H9 (cell line): ENCODE measurements at regions not wholly inside any gene's neighbourhood (a gene's known extent, or its start where the extent isn't known, plus 50 kb on each side); places are given as distances from the start of the nearest gene placed in this dataset.
"Not testable (repeated sequence)": the region's sequence is repeated elsewhere in the genome, so short reads cannot be mapped to it uniquely, and the experiment has no call there.

ENCODE experiments used
- DNase-seq: peaks from one replicate; pipeline ENCODE4 v3.0.0-alpha.2; 2017
- H2AFZ ChIP-seq: one replicate; pipeline ENCODE4 v1.6.1; 2013; ENCODE audit warnings: mild to moderate bottlenecking, low read length, control low read depth, moderate library complexity
- H2AK5ac ChIP-seq: 2 replicates; pipeline ENCODE4 v1.6.1; 2013; ENCODE audit warnings: low read length, control low read depth, mixed read lengths; ENCODE audit not compliant: insufficient read length
- H2BK120ac ChIP-seq: one replicate; pipeline ENCODE4 v1.6.1; 2013; ENCODE audit warnings: low read depth, mild to moderate bottlenecking, low read length, control low read depth, inconsistent platforms; ENCODE audit not compliant: poor library complexity, severe bottlenecking
- H2BK12ac ChIP-seq: 2 replicates; pipeline ENCODE4 v1.6.1; 2013; ENCODE audit warnings: low read length, control low read depth, mixed read lengths, low read depth; ENCODE audit not compliant: insufficient read length
- H2BK15ac ChIP-seq: 2 replicates; pipeline ENCODE4 v1.6.1; 2013; ENCODE audit warnings: low read depth, low read length, control low read depth
- H2BK20ac ChIP-seq: one replicate; pipeline ENCODE4 v1.6.1; 2013; ENCODE audit warnings: low read depth, mild to moderate bottlenecking, low read length, control low read depth, inconsistent platforms; ENCODE audit not compliant: poor library complexity, severe bottlenecking
- H2BK5ac ChIP-seq: 2 replicates; pipeline ENCODE4 v1.6.1; 2013; ENCODE audit warnings: low read length, control low read depth, mixed read lengths; ENCODE audit not compliant: insufficient read length
- H3K14ac ChIP-seq: 2 replicates; pipeline ENCODE4 v1.6.1; 2013; ENCODE audit warnings: low read length, control low read depth; ENCODE audit not compliant: insufficient read depth
- H3K18ac ChIP-seq: 2 replicates; pipeline ENCODE4 v1.6.1; 2013; ENCODE audit warnings: low read depth, mild to moderate bottlenecking, mixed read lengths, low read length, control low read depth; ENCODE audit not compliant: insufficient read length
- H3K23ac ChIP-seq: 2 replicates; pipeline ENCODE4 v1.6.1; 2013; ENCODE audit warnings: low read length, control low read depth, mixed read lengths, low read depth; ENCODE audit not compliant: insufficient read length
- H3K23me2 ChIP-seq: 2 replicates; pipeline ENCODE4 v1.6.1; 2013; ENCODE audit warnings: low read depth, mild to moderate bottlenecking, mixed read lengths, low read length, control low read depth; ENCODE audit not compliant: insufficient read length, poor library complexity, severe bottlenecking
- H3K27ac ChIP-seq: 2 replicates; pipeline ENCODE4 v1.5.1; 2013; ENCODE audit warnings: low read length, control low read depth, mixed read lengths, low read depth; ENCODE audit not compliant: insufficient read length
- H3K27me3 ChIP-seq: 2 replicates; pipeline ENCODE4 v1.6.1; 2013; ENCODE audit warnings: low read length, control low read depth, inconsistent platforms; ENCODE audit not compliant: insufficient read depth
- H3K4ac ChIP-seq: 2 replicates; pipeline ENCODE4 v1.6.1; 2013; ENCODE audit warnings: low read depth, mild to moderate bottlenecking, control low read depth, inconsistent platforms, low read length, moderate library complexity
- H3K4me1 ChIP-seq: 2 replicates; pipeline ENCODE4 v1.6.1; 2013; ENCODE audit warnings: low read length, control low read depth, inconsistent platforms; ENCODE audit not compliant: insufficient read depth
- H3K4me2 ChIP-seq: 2 replicates; pipeline ENCODE4 v1.6.1; 2013; ENCODE audit warnings: low read length, control low read depth, mixed read lengths; ENCODE audit not compliant: insufficient read length, insufficient read depth
- H3K56ac ChIP-seq: 2 replicates; pipeline ENCODE4 v1.6.1; 2013; ENCODE audit warnings: low read depth, mild to moderate bottlenecking, mixed read lengths, low read length, control low read depth; ENCODE audit not compliant: insufficient read length
- H3K79me1 ChIP-seq: 2 replicates; pipeline ENCODE4 v1.6.1; 2013; ENCODE audit warnings: low read depth, mild to moderate bottlenecking, moderate library complexity, low read length, control low read depth, inconsistent platforms; ENCODE audit not compliant: insufficient read depth, poor library complexity, severe bottlenecking
- H3K79me2 ChIP-seq: 2 replicates; pipeline ENCODE4 v1.6.1; 2013; ENCODE audit warnings: low read length, control low read depth, inconsistent platforms; ENCODE audit not compliant: insufficient read depth
- H3K9ac ChIP-seq: 2 replicates; pipeline ENCODE4 v1.6.1; 2013; ENCODE audit warnings: low read length, control low read depth, mixed read lengths; ENCODE audit not compliant: insufficient read length; ENCODE audit errors: extremely low read depth
- H3K9me3 ChIP-seq: one replicate; pipeline ENCODE4 v1.6.1; 2013; ENCODE audit warnings: low read depth, low read length, inconsistent platforms; ENCODE audit not compliant: control insufficient read depth
- H3T11ph ChIP-seq: one replicate; pipeline ENCODE4 v1.6.1; 2013; ENCODE audit warnings: mild to moderate bottlenecking, low read length, control low read depth, inconsistent platforms
- H4K20me1 ChIP-seq: one replicate; pipeline ENCODE4 v1.6.1; 2013; ENCODE audit not compliant: control insufficient read depth, insufficient read length, insufficient read depth
- H4K5ac ChIP-seq: 2 replicates; pipeline ENCODE4 v1.6.1; 2013; ENCODE audit warnings: low read depth, mild to moderate bottlenecking, mixed read lengths, low read length, control low read depth; ENCODE audit not compliant: insufficient read length
- H4K8ac ChIP-seq: replicated peaks from 2 replicates; pipeline ENCODE4 v1.6.1; 2013; ENCODE audit warnings: low read length, control low read depth, mixed read lengths, low read depth; ENCODE audit not compliant: insufficient read length
- H4K91ac ChIP-seq: 2 replicates; pipeline ENCODE4 v1.6.1; 2013; ENCODE audit warnings: low read depth, mild to moderate bottlenecking, moderate library complexity, mixed read lengths, low read length, control low read depth; ENCODE audit not compliant: insufficient read length
- H3K27ac Mint-ChIP-seq, 3 experiments: 2 replicates in 2 of 3; 3 replicates in 1 of 3; pipeline ENCODE4 v1.8.0; 2020 to 2021; ENCODE audit warnings: mixed read lengths in 3 of 3, mild to moderate bottlenecking in 1 of 3, moderate library complexity in 1 of 3
- H3K27me3 Mint-ChIP-seq: 2 replicates; pipeline ENCODE4 v1.8.0; 2021; ENCODE audit warnings: low read depth, mild to moderate bottlenecking, moderate library complexity, mixed read lengths
- H3K36me3 Mint-ChIP-seq, 3 experiments: 2 replicates in 2 of 3; 3 replicates in 1 of 3; pipeline ENCODE4 v1.8.0; 2020 to 2021; ENCODE audit warnings: low read depth in 3 of 3, mixed read lengths in 3 of 3; ENCODE audit not compliant: insufficient read depth in 1 of 3
- H3K4me1 Mint-ChIP-seq, 2 experiments: 2 replicates each; pipeline ENCODE4 v1.8.0; 2020; ENCODE audit warnings: mixed read lengths in 2 of 2
- H3K4me3 Mint-ChIP-seq, 2 experiments: 2 replicates in 1 of 2; 3 replicates in 1 of 2; pipeline ENCODE4 v1.8.0; 2020 to 2021; ENCODE audit warnings: mild to moderate bottlenecking in 2 of 2, mixed read lengths in 2 of 2, moderate library complexity in 1 of 2
- H3K9me3 Mint-ChIP-seq, 2 experiments: 2 replicates in 1 of 2; 3 replicates in 1 of 2; pipeline ENCODE4 v1.8.0; 2020; ENCODE audit warnings: mild to moderate bottlenecking in 2 of 2, mixed read lengths in 2 of 2, moderate library complexity in 1 of 2
- WGBS: extraction: QIAGEN DNeasy Blood & Tissue Kit; methylation state at CpG from one replicate; pipeline ENCODE4 v1.1.7; 2013; ENCODE audit warnings: missing lambda C conversion rate, low lambda C conversion rate, mixed read lengths; ENCODE audit not compliant: insufficient read length; ENCODE audit errors: extremely low coverage; 5-methylcytosine and 5-hydroxymethylcytosine counted together

DNA sequence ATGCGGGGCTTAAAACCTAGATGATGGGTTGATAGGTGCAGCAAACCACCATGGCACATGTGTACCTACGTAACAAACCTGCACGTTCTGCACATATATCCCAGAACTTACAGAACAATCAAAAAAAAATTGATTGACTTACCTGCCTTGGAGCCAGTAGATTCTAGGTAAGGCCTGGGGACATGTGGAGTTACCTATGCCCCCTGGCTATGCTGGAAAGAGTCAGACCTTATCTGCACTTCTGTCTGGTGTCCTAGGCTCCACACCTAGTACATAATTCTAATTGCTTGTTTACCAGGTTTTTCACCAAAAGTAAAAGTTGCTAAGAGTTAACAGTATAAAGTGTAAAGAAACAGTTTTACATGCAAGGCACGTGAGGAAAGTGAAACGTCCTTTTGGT, 53.6 kb upstream of the GPD1L start:
- WGBS: no CpG with 5 or more reads among the region's 5 CpGs

More for the DNA sequence above, 53.6 kb upstream of the GPD1L start:
- not testable (repeated sequence) for H4K20me1 ChIP-seq, H2BK12ac ChIP-seq, H3K4ac ChIP-seq, H2AFZ ChIP-seq, H3K14ac ChIP-seq, H3K9me3 Mint-ChIP-seq, H3K79me1 ChIP-seq, H3K23me2 ChIP-seq, H4K91ac ChIP-seq, H4K5ac ChIP-seq, H3K4me1 ChIP-seq, H4K8ac ChIP-seq, H3K4me2 ChIP-seq, H2BK15ac ChIP-seq, H3K36me3 Mint-ChIP-seq, DNase-seq, H3K79me2 ChIP-seq, H3K27ac Mint-ChIP-seq, H3T11ph ChIP-seq, H3K23ac ChIP-seq, H3K4me3 Mint-ChIP-seq, H2BK20ac ChIP-seq, H2BK120ac ChIP-seq, H2BK5ac ChIP-seq, H3K9ac ChIP-seq, H3K27ac ChIP-seq, H3K27me3 Mint-ChIP-seq, H3K56ac ChIP-seq, H3K18ac ChIP-seq, H3K9me3 ChIP-seq, H3K27me3 ChIP-seq, H2AK5ac ChIP-seq
- peaks cover 11% of the 10 kb centered on the region in 2 experiments for H3K4me1 Mint-ChIP-seq
